HFF-Myc (cell line): ENCODE measurements at regions not wholly inside any gene's neighbourhood (a gene's known extent, or its start where the extent isn't known, plus 50 kb on each side); places are given as distances from the start of the nearest gene placed in this dataset.

Experiments used
- DNase-seq: peaks from one replicate; pipeline ENCODE4 v3.0.0-alpha.2; 2011; ENCODE audit warnings: low read depth; ENCODE audit errors: extremely low read depth
- H3K4me3 ChIP-seq: replicated peaks from 2 replicates; pipeline ENCODE4 v1.5.1; 2011; ENCODE audit warnings: low read depth, mild to moderate bottlenecking, control low read depth, low read length
- TF ChIP-seq, protein P1 (sequence below): IDR thresholded peaks from 2 replicates; pipeline ENCODE4 v1.5.1; 2012; ENCODE audit warnings: mild to moderate bottlenecking, low read depth, low read length, control low read depth; ENCODE audit errors: missing control alignments

DNA sequence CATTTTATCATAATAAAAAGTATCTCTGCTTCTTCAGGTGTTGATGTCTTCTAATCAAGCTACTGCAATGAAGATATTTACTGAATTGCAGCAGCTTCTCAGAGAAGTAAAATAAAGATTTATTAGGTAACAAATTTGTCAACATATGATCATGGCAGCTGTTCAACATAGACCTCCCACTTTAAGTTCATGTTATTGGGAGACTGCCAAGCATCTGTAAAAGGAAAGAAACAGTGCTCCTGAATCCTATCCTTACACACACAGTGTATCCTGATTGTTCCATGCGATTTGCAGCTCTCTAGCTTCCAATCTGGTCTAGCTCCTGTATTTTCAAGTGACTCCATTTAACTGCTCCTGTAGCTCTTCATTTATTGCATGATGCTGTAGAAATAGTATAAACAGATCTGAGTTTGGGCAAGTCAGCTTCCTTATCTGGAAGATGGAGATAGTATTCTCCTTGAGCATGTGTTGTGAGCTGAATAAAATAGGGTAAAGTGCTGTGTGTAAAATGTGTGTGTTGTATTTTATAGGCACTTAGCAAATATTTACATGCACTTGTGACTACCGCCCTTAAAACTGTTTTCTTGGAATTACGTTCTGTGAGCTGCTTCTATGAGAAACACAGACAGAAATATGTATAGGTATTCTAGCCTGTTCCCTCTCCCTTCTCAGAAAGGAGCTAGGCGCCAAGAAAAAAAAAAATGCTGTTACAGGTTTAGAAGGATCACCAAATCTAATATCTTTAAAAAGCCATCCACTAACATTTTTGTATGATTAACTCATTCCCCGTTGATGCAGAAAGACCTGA is 290.6 kb downstream of the JRKL start:
- no peak for DNase-seq
- H3K4me3 ChIP-seq, result no peak overlapping the region
- TF ChIP-seq, protein P1, sequence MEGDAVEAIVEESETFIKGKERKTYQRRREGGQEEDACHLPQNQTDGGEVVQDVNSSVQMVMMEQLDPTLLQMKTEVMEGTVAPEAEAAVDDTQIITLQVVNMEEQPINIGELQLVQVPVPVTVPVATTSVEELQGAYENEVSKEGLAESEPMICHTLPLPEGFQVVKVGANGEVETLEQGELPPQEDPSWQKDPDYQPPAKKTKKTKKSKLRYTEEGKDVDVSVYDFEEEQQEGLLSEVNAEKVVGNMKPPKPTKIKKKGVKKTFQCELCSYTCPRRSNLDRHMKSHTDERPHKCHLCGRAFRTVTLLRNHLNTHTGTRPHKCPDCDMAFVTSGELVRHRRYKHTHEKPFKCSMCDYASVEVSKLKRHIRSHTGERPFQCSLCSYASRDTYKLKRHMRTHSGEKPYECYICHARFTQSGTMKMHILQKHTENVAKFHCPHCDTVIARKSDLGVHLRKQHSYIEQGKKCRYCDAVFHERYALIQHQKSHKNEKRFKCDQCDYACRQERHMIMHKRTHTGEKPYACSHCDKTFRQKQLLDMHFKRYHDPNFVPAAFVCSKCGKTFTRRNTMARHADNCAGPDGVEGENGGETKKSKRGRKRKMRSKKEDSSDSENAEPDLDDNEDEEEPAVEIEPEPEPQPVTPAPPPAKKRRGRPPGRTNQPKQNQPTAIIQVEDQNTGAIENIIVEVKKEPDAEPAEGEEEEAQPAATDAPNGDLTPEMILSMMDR, result no peak

DNA sequence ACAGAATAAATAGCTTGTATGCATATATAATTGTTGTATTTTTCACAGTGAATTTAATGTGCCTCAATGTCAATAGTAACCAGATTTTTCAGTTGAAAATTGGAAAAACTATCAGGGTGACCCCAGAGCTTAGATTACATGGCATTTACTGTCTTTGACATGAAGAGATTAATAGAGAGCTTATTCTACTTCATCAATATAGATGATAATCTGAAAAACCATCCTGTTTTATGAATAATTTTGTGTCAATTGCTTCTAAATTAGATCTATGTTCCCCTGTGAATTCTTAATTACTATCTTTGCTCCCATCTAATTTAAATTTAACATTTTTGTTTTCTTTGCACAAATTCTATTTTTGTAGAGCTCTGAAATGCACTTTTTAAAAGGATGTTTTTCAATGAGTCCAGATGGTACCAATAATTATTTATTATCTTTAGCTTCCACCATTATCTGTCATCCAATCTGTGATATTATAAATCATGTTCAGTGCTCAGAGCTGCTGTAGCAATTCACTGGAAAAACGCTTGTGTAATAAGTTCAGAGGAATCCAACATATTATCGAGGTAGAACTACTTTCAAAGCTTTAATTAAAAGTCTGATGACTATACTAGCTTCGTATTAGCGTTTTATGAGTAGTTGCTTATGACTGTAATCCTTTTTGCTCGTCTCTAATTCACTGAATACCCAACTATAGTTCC is 291.4 kb downstream of the JRKL start:
- H3K4me3 ChIP-seq, result no peak overlapping the region
- TF ChIP-seq, protein P1, result no peak

DNA sequence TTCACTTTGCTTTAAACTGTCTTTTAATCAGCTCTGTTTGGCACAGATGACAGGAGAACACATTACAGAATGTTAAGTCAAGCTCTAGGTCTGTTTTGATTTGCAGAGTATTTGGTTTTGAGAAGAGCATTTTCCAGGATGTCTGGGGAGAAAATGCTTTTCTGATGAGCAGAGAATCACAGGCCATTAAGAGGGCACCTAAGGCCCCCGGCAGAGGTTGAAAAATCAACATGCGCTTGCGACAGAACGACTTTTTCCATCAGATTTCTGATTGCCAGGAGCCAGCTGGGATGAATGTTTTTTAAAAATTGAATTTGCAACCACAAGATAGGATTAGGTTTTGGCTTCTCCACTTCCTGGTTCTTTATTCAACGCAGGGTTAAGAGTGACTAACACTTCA is 304.5 kb downstream of the JRKL start:
- TF ChIP-seq, protein P1, result no peak
- H3K4me3 ChIP-seq, result no peak overlapping the region
- no peak for DNase-seq

More for the DNA sequence above, 291.4 kb downstream of the JRKL start:
- DNase-seq, result no peak

DNA sequence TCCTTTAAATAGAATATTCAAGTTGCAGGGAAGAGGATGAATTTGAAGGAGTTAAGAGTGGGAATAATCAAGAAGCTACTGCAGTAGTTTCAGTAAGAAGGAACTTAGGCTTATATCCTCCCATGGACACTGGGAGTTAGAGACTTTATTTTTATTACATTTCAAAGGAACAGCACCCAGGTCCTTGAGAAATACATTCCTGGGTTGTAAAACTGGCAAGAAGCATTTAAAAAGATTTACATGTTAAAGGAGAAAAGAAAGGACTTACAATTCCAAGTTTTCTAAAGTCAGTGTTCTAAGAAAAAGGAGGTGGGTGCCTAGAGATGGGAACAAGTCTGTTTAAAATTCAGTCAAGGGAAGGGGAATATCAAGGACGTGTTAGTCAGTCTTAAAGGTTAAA is 306.9 kb downstream of the JRKL start:
- TF ChIP-seq, protein P1, result no peak
- no peak overlapping the region for H3K4me3 ChIP-seq
- no peak for DNase-seq

DNA sequence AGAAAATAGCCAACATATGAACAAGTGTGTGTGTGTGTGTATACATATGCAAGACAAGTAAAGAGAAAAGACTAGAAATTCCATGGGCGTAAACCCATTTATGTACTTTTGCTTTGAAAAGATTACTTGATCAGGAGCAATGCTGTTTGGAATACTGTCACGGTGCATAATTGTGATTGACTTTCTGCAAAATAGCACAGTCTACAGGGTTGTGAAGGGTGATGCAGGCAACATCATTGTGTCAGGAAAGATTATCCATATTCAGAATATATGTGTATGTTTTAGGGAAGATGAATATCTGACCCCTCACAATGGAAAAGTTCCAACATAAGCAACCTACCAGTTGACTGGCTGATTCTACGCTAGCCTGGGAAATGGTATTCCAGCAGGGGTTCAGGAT is 307.7 kb downstream of the JRKL start:
- TF ChIP-seq, protein P1, result no peak
- DNase-seq, result no peak
- no peak overlapping the region for H3K4me3 ChIP-seq

DNA sequence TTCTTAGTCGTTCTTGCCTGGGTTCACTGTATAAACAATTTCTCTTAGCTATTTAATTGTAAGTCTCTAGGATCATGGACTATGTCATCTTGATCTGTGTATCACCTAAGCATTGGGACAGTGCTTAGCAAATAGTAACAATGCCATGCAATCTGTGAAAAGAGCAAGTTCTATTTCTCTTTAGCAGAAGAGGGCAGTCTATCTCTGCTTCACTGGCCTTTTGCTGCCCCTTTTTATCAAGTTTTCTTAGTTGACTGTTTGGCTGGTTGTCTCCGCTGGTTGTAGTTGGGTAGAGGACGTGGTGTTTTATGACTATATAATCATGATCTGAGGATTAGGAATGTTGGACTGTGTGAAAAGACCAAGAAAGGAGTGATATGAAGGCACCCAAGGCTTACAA is 315.0 kb downstream of the JRKL start:
- TF ChIP-seq, protein P1, result no peak
- DNase-seq, result no peak
- H3K4me3 ChIP-seq, result no peak overlapping the region

DNA sequence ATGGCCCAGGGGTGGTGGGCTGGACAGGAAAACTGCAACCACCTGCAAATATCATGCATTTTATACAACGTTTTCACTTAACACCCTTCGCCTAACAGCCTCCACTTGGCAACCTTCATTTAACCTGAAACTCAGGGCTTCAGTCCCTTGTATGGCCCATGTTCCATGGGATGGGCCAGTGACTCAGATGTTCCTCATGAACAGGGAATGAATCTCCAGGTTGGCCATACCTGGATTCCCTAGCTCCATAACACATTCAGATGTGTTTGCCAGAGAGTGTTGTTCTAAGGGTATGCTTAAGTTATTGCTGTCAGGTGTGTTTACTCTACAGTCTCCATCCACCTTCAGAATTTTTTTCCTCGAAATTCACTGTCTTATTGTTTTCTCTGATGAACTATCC is 316.9 kb downstream of the JRKL start:
- DNase-seq, result no peak
- TF ChIP-seq, protein P1, result no peak
- H3K4me3 ChIP-seq, result no peak overlapping the region
